ENCODE measurements at regions not wholly inside any gene's neighbourhood (a gene's known extent, or its start where the extent isn't known, plus 50 kb on each side); places are given as distances from the start of the nearest gene placed in this dataset.
A peak's percentile ranks its signal among the peaks of the same experiment; 100 is the strongest.
"Not testable (repeated sequence)": the region's sequence is repeated elsewhere in the genome, so short reads cannot be mapped to it uniquely, and the experiment has no call there.

DNA sequence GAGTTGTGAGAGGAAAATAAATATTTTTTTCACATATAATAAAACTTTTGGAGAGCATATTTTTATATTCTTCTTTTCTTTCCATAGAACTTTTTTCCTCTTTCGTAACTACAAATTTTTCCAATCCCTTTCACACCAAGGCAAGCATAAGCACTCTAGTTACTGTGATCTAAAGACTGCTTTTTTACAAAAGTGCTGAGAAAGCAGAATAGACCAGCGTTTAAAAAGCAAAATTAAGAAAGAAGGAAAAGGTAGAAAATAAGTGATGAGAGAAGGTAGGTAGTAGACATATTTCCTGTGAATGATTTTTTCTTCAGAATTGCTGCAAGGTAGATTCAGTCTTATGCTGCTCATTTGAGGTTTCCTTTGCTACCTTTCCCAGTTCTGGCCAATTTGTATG lies 195.5 kb downstream of the MBL2 start:
- ATAC-seq (ENCODE audit: insufficient read depth, low FRiP score) (no peak), DNase-seq (no peak)
- no peak overlapping the region for H3K4me3 ChIP-seq
- peaks cover 0 to 12% (median 2%) of the 10 kb centered on the region in 5 donors for H3K4me1 ChIP-seq (ENCODE audit: control insufficient read depth in 5 of 5, insufficient read depth in 5 of 5, low read length in 5 of 5)
- H3K9me3 ChIP-seq (ENCODE audit: control insufficient read depth in 4 of 4, insufficient read depth in 3 of 4, low read length in 3 of 4), result no peaks in the 10 kb centered on the region
- no peak for TF ChIP-seq CTCF (IDR thresholded peaks at IDR 0.05; ENCODE audit: control extremely low read depth, extremely low read depth)
- no peak overlapping the region for H3K27ac ChIP-seq (ENCODE audit: low read depth in 1 of 2, low read length in 1 of 2)
- no peaks in the 10 kb centered on the region for H3K27me3 ChIP-seq (ENCODE audit: control insufficient read depth in 3 of 3, insufficient read depth in 3 of 3, low read length in 2 of 3)
- no peaks in the 10 kb centered on the region for H3K36me3 ChIP-seq (ENCODE audit: control insufficient read depth in 4 of 4, insufficient read depth in 4 of 4, low read length in 4 of 4)
- no peak overlapping the region for H3K9ac ChIP-seq (ENCODE audit: insufficient read depth in 1 of 2, low read length in 2 of 2)
- WGBS, 2 donors, result 88 to 94% methylated on average over 2 of the region's 2 CpGs

DNA sequence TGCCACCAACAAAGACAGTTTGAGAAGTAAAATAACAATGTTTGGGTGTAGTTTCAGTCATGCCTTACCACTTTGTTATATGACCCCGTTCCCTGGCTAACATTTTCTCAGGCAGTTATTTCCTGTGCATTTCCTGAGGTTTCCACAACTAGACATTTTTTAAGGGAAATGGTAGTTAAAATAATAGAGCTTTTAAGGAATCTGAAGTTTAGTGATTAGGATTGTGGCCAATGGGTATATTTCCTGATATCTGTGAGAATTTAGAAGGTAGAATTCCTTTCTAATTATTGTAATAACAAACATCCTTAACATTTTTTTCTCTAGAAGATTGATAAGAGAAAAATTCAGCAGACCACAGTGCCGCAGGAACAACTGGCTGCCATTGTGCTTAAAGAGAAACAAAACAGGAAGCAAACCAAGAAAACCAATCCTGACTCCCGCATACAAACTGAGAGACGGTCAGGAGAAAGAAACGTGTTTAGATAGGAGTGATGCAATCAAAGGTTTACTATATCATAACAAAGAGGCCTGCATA lies 193.6 kb downstream of the MBL2 start:
- H3K9me3 ChIP-seq (ENCODE audit: control insufficient read depth in 4 of 4, insufficient read depth in 3 of 4, low read length in 3 of 4), result no peaks in the 10 kb centered on the region
- no peaks in the 10 kb centered on the region for H3K27me3 ChIP-seq (ENCODE audit: control insufficient read depth in 3 of 3, insufficient read depth in 3 of 3, low read length in 2 of 3)
- H3K27ac ChIP-seq (ENCODE audit: low read depth in 1 of 2, low read length in 1 of 2), result no peak overlapping the region
- peak in 1 of 3 donors; percentile 22 for DNase-seq
- H3K36me3 ChIP-seq (ENCODE audit: control insufficient read depth in 4 of 4, insufficient read depth in 4 of 4, low read length in 4 of 4), result no peaks in the 10 kb centered on the region
- no peak for ATAC-seq (ENCODE audit: insufficient read depth, low FRiP score)
- 21 to 37% methylated on average over 5 of the region's 5 CpGs for whole genome bisulfite sequencing, 2 donors
- H3K4me3 ChIP-seq, result no peak overlapping the region
- peaks cover 0 to 12% (median 2%) of the 10 kb centered on the region in 5 donors for H3K4me1 ChIP-seq (ENCODE audit: control insufficient read depth in 5 of 5, insufficient read depth in 5 of 5, low read length in 5 of 5)
- no peak overlapping the region for H3K9ac ChIP-seq (ENCODE audit: insufficient read depth in 1 of 2, low read length in 2 of 2)
- no peak for TF ChIP-seq CTCF (IDR thresholded peaks at IDR 0.05; ENCODE audit: control extremely low read depth, extremely low read depth)

DNA sequence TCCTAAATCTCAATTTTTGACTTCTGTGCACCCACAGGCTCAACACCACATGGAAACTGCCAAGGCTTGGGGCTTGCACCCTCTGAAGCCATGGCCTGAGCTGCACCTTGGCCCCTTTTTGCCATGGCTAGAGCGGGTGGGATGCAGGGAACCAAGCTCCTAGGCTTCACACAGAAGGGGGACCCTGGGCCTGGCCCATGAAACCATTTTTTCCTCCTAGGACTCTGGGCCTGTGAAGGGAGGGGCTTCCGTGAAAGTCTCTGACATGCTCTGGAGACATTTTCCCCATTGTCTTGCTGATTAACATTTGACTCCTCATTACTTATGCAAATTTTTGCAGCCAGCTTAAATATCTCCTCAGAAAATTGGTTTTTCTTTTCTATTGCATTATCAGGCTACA lies 190.9 kb downstream of the MBL2 start:
- H3K36me3 ChIP-seq (ENCODE audit: control insufficient read depth in 4 of 4, insufficient read depth in 4 of 4, low read length in 4 of 4); H3K9me3 ChIP-seq (ENCODE audit: control insufficient read depth in 4 of 4, insufficient read depth in 3 of 4, low read length in 3 of 4); DNase-seq; ATAC-seq (ENCODE audit: insufficient read depth, low FRiP score); H3K27me3 ChIP-seq (ENCODE audit: control insufficient read depth in 3 of 3, insufficient read depth in 3 of 3, low read length in 2 of 3); H3K27ac ChIP-seq (ENCODE audit: low read depth in 1 of 2, low read length in 1 of 2); H3K4me1 ChIP-seq (ENCODE audit: control insufficient read depth in 5 of 5, insufficient read depth in 5 of 5, low read length in 5 of 5); H3K4me3 ChIP-seq; H3K9ac ChIP-seq (ENCODE audit: insufficient read depth in 1 of 2, low read length in 2 of 2): not testable (repeated sequence)
- WGBS, 2 donors, result 86 to 95% methylated on average over 2 of the region's 2 CpGs

- Histone ChIP-seq H3K4me3 (no peak overlapping the region), H3K4me1 (ENCODE audit: control insufficient read depth in 5 of 5, insufficient read depth in 5 of 5, low read length in 5 of 5) (peaks cover 0 to 4% (median 0%) of the 10 kb centered on the region in 5 donors), H3K27ac (ENCODE audit: low read depth in 1 of 2, low read length in 1 of 2) (no peak overlapping the region), H3K9me3 (ENCODE audit: control insufficient read depth in 4 of 4, insufficient read depth in 3 of 4, low read length in 3 of 4) (peaks cover 0 to 4% (median 0%) of the 10 kb centered on the region in 4 donors), H3K9ac (ENCODE audit: insufficient read depth in 1 of 2, low read length in 2 of 2) (no peak overlapping the region), H3K27me3 (ENCODE audit: control insufficient read depth in 3 of 3, insufficient read depth in 3 of 3, low read length in 2 of 3) (no peaks in the 10 kb centered on the region), H3K36me3 (ENCODE audit: control insufficient read depth in 4 of 4, insufficient read depth in 4 of 4, low read length in 4 of 4) (no peaks in the 10 kb centered on the region)
- no peak for TF ChIP-seq CTCF (IDR thresholded peaks at IDR 0.05; ENCODE audit: control extremely low read depth, extremely low read depth)
- ATAC-seq (ENCODE audit: insufficient read depth, low FRiP score) (no peak), DNase-seq (no peak)
Measured at GRCh38 chr10:52583336-52583735, 189.2 kb downstream of the MBL2 start.

All from lung (tissue), 11 donors.